H1 (cell line): ENCODE measurements at regions not wholly inside any gene's neighbourhood (a gene's known extent, or its start where the extent isn't known, plus 50 kb on each side); places are given as distances from the start of the nearest gene placed in this dataset.
A peak's percentile ranks its signal among the peaks of the same experiment; 100 is the strongest.

ENCODE experiments used
- CTCF ChIA-PET: fragments of 300-600 bp; sonication (Branson Sonifier 250); formaldehyde crosslinking; loops from one replicate; lab custom pipeline; 2021; ENCODE audit not compliant: partially characterized antibody; lab: Charles Lee
- POLR2A ChIA-PET: fragments of 300-600 bp; sonication (Branson Sonifier 250); formaldehyde crosslinking; loops from one replicate; lab custom pipeline; 2021; ENCODE audit warnings: inconsistent platforms; ENCODE audit not compliant: partially characterized antibody; lab: Charles Lee
- DNase-seq, 2 experiments: peaks; one replicate each; pipeline versions ENCODE4 v3.0.0 to v3.0.0-alpha.2; 2010 to 2022; ENCODE audit warnings: low spot score in 2 of 2, low read depth in 1 of 2, mixed read lengths in 1 of 2
- FAIRE-seq: peaks from 2 replicates; lab custom pipeline; 2011; peaks lifted over from hg19 to GRCh38; lab: Jason Lieb, UNC
- H2AFZ ChIP-seq: 2 replicates; pipeline ENCODE4 v1.8.1; 2012; ENCODE audit warnings: low read length, inconsistent platforms
- H2AK5ac ChIP-seq: 2 replicates; pipeline ENCODE4 v1.6.1; 2013; ENCODE audit warnings: low read depth, low read length
- H2BK120ac ChIP-seq: replicated peaks from 2 replicates; pipeline ENCODE3; 2013; ENCODE audit warnings: low read depth, low read length, inconsistent platforms
- H2BK12ac ChIP-seq: 2 replicates; pipeline ENCODE4 v1.6.1; 2013; ENCODE audit warnings: low read depth, low read length
- H2BK15ac ChIP-seq: 2 replicates; pipeline ENCODE4 v1.6.1; 2013; ENCODE audit warnings: low read length
- H2BK20ac ChIP-seq: 2 replicates; pipeline ENCODE4 v1.6.1; 2013; ENCODE audit warnings: low read length
- H2BK5ac ChIP-seq: 2 replicates; pipeline ENCODE4 v1.6.1; 2013; ENCODE audit warnings: low read depth, low read length
- H3K14ac ChIP-seq: 2 replicates; pipeline ENCODE4 v1.6.1; 2013; ENCODE audit warnings: inconsistent platforms; ENCODE audit not compliant: insufficient read length
- H3K18ac ChIP-seq: 2 replicates; pipeline ENCODE4 v1.6.1; 2013; ENCODE audit warnings: low read length; ENCODE audit errors: extremely low read depth
- H3K23ac ChIP-seq: 2 replicates; pipeline ENCODE4 v1.6.1; 2013; ENCODE audit warnings: inconsistent platforms; ENCODE audit not compliant: insufficient read length
- H3K23me2 ChIP-seq: 2 replicates; pipeline ENCODE4 v1.6.1; 2013; ENCODE audit warnings: low read depth, low read length
- H3K27ac ChIP-seq: 2 replicates; pipeline ENCODE4 v1.6.1; 2011; ENCODE audit warnings: low read depth, low read length, inconsistent platforms
- H3K27me3 ChIP-seq, 4 experiments: replicated peaks in 1 of 4; 1 replicate in 1 of 4; 2 replicates in 3 of 4; pipeline versions ENCODE4 v1.6.1 to v1.8.1; 2011 to 2013; ENCODE audit warnings: low read length in 3 of 4, mild to moderate bottlenecking in 3 of 4, inconsistent platforms in 2 of 4, mixed read lengths in 2 of 4, moderate library complexity in 1 of 4; ENCODE audit not compliant: control insufficient read depth in 3 of 4, insufficient read depth in 3 of 4; ENCODE audit errors: extremely low read depth in 1 of 4
- H3K36me3 ChIP-seq, 4 experiments: 2 replicates each; pipeline versions ENCODE4 v1.6.1 to v1.8.1; 2011 to 2013; ENCODE audit warnings: mild to moderate bottlenecking in 4 of 4, low read length in 3 of 4, moderate library complexity in 2 of 4, control low read depth in 1 of 4, inconsistent platforms in 1 of 4; ENCODE audit not compliant: insufficient read depth in 4 of 4, control insufficient read depth in 2 of 4
- H3K4ac ChIP-seq: replicated peaks from 2 replicates; pipeline ENCODE3; 2013; ENCODE audit warnings: low read length, low read depth, mixed read lengths, inconsistent platforms; ENCODE audit not compliant: insufficient read length
- H3K4me1 ChIP-seq, 4 experiments: replicated peaks in 1 of 4; 1 replicate in 1 of 4; 2 replicates in 3 of 4; pipeline versions ENCODE4 v1.6.1 to v1.8.1; 2011 to 2013; ENCODE audit warnings: low read length in 3 of 4, inconsistent platforms in 2 of 4, mixed read lengths in 1 of 4; ENCODE audit not compliant: insufficient read depth in 4 of 4, control insufficient read depth in 3 of 4
- H3K4me2 ChIP-seq, 2 experiments: 2 replicates each; pipeline versions ENCODE4 v1.6.1 to v1.8.1; 2011 to 2013; ENCODE audit warnings: low read depth in 2 of 2, low read length in 2 of 2, control low read depth in 1 of 2, inconsistent platforms in 1 of 2, mild to moderate bottlenecking in 1 of 2; ENCODE audit not compliant: insufficient read depth in 1 of 2
- H3K4me3 ChIP-seq, 4 experiments: fragments of 200-600, 300-600 bp in 1 of 4; sonication (generic), shearing (Covaris generic), sonication (Bioruptor Twin) in 1 of 4; 2 replicates each; pipeline versions ENCODE4 v1.5.1 to v1.8.1; 2011 to 2016; ENCODE audit warnings: low read length in 4 of 4, low read depth in 3 of 4, control low read depth in 2 of 4, inconsistent platforms in 2 of 4, mild to moderate bottlenecking in 2 of 4, mixed read lengths in 1 of 4, moderate library complexity in 1 of 4; ENCODE audit not compliant: insufficient read depth in 2 of 4; ENCODE audit errors: extremely low read depth in 1 of 4
- H3K56ac ChIP-seq: replicated peaks from 2 replicates; pipeline ENCODE3; 2013; ENCODE audit warnings: low read depth, mild to moderate bottlenecking, mixed read lengths, low read length, inconsistent platforms; ENCODE audit not compliant: insufficient read length
- H3K79me1 ChIP-seq: 2 replicates; pipeline ENCODE4 v1.6.1; 2013; ENCODE audit warnings: low read depth, low read length, control low read depth
- H3K79me2 ChIP-seq, 2 experiments: 2 replicates each; pipeline versions ENCODE4 v1.6.1 to v1.8.1; 2012 to 2013; ENCODE audit warnings: low read length in 2 of 2, mild to moderate bottlenecking in 2 of 2, inconsistent platforms in 1 of 2; ENCODE audit not compliant: insufficient read depth in 2 of 2, control insufficient read depth in 1 of 2
- H3K9ac ChIP-seq, 4 experiments: replicated peaks in 1 of 4; 1 replicate in 1 of 4; 2 replicates in 3 of 4; pipeline versions ENCODE4 v1.6.1 to v1.8.1; 2011 to 2013; ENCODE audit warnings: low read depth in 3 of 4, low read length in 3 of 4, control low read depth in 2 of 4, mild to moderate bottlenecking in 2 of 4, moderate library complexity in 2 of 4, inconsistent platforms in 1 of 4; ENCODE audit errors: extremely low read depth in 1 of 4
- H3K9me3 ChIP-seq, 2 experiments: 2 replicates each; pipeline versions ENCODE4 v1.6.1 to v1.8.1; 2012 to 2013; ENCODE audit warnings: mild to moderate bottlenecking in 2 of 2, moderate library complexity in 2 of 2, control low read depth in 1 of 2, inconsistent platforms in 1 of 2, low read depth in 1 of 2, low read length in 1 of 2, mixed read lengths in 1 of 2; ENCODE audit not compliant: insufficient read depth in 2 of 2
- H4K20me1 ChIP-seq, 2 experiments: replicated peaks in 1 of 2; 2 replicates each; pipeline versions ENCODE3 to v1.8.1; 2011 to 2013; ENCODE audit warnings: inconsistent platforms in 2 of 2, low read length in 2 of 2, mild to moderate bottlenecking in 1 of 2; ENCODE audit not compliant: insufficient read depth in 2 of 2, control insufficient read depth in 1 of 2
- H4K5ac ChIP-seq: 2 replicates; pipeline ENCODE4 v1.6.1; 2013; ENCODE audit warnings: low read length, low read depth, mixed read lengths, inconsistent platforms; ENCODE audit not compliant: insufficient read length
- H4K8ac ChIP-seq: 2 replicates; pipeline ENCODE4 v1.8.0; 2013; ENCODE audit warnings: mild to moderate bottlenecking, moderate library complexity, low read length, inconsistent platforms; ENCODE audit not compliant: insufficient read depth; ENCODE audit errors: extremely low read depth
- H4K91ac ChIP-seq: replicated peaks from 2 replicates; pipeline ENCODE3; 2013; ENCODE audit warnings: low read length, mixed read lengths, inconsistent platforms; ENCODE audit not compliant: insufficient read length
- CBX5 ChIP-seq: fragments of 300-800, 300-1000 bp; sonication (generic); IDR thresholded peaks from 2 replicates; pipeline ENCODE4 v1.7.1; 2016; ENCODE audit warnings: antibody characterized with exemption, low read length, low read depth
- CTBP2 ChIP-seq: IDR thresholded peaks from 2 replicates; pipeline ENCODE4 v1.7.0; 2011; ENCODE audit warnings: borderline replicate concordance, mild to moderate bottlenecking, moderate library complexity, mixed read lengths, low read length; ENCODE audit not compliant: insufficient read depth, insufficient read length
- CTCF ChIP-seq, 3 experiments: IDR thresholded peaks; 1 replicate in 2 of 3; 2 replicates in 1 of 3; pipeline versions ENCODE4 v1.5.1 to v1.6.1; 2011; ENCODE audit warnings: low read length in 3 of 3, mild to moderate bottlenecking in 3 of 3, inconsistent platforms in 2 of 3, low read depth in 1 of 3, moderate library complexity in 1 of 3; ENCODE audit not compliant: insufficient read depth in 1 of 3; ENCODE audit errors: control extremely low read depth in 1 of 3
- EP300 ChIP-seq, 2 experiments: IDR thresholded peaks; 1 replicate in 1 of 2; 2 replicates in 1 of 2; pipeline ENCODE4 v1.6.1; 2011 to 2012; ENCODE audit warnings: low read depth in 2 of 2, low read length in 2 of 2, mild to moderate bottlenecking in 2 of 2, borderline replicate concordance in 1 of 2, inconsistent platforms in 1 of 2, moderate library complexity in 1 of 2
- JUN ChIP-seq: IDR thresholded peaks from 2 replicates; pipeline ENCODE4 v1.6.1; 2011; ENCODE audit warnings: low read depth, mild to moderate bottlenecking, improper control_type of control experiment, low read length
- JUND ChIP-seq: IDR thresholded peaks from 2 replicates; pipeline ENCODE4 v1.6.1; 2011; ENCODE audit warnings: mild to moderate bottlenecking, improper control_type of control experiment, low read length
- NANOG ChIP-seq: IDR thresholded peaks from 2 replicates; pipeline ENCODE4 v1.6.1; 2011; ENCODE audit warnings: low read length, low read depth, mild to moderate bottlenecking, inconsistent platforms; ENCODE audit not compliant: insufficient read depth, poor library complexity, severe bottlenecking
- NRF1 ChIP-seq: IDR thresholded peaks from 2 replicates; pipeline ENCODE4 v1.6.1; 2011; ENCODE audit warnings: mild to moderate bottlenecking, low read depth, low read length, improper control_type of control experiment
- RAD21 ChIP-seq, 2 experiments: IDR thresholded peaks in 1 of 2; conservative IDR thresholded peaks in 1 of 2; 2 replicates each; pipeline ENCODE4 v1.6.1; 2011; ENCODE audit warnings: low read depth in 2 of 2, low read length in 2 of 2, improper control_type of control experiment in 1 of 2, inconsistent platforms in 1 of 2, mild to moderate bottlenecking in 1 of 2, moderate library complexity in 1 of 2
- SIRT6 ChIP-seq: IDR thresholded peaks from one replicate; pipeline ENCODE4 v1.7.1; 2012; ENCODE audit warnings: low read length, inconsistent platforms
- TEAD4 ChIP-seq: IDR thresholded peaks from 2 replicates; pipeline ENCODE4 v1.6.1; 2012; ENCODE audit warnings: low read depth, low read length, inconsistent platforms, mixed read lengths
- WGBS, 2 experiments: shearing (Covaris generic) in 1 of 2; methylation state at CpG; one replicate each; pipeline versions ENCODE4 v1.1.6 to v1.1.7; 2013 to 2015; ENCODE audit warnings: low lambda C conversion rate in 2 of 2, mixed read lengths in 2 of 2, inconsistent platforms in 1 of 2, low coverage in 1 of 2, missing lambda C conversion rate in 1 of 2; ENCODE audit not compliant: insufficient replicate concordance in 2 of 2, insufficient coverage in 1 of 2, insufficient read length in 1 of 2; ENCODE audit errors: extremely low coverage in 1 of 2, missing lambda C conversion rate in 1 of 2; 5-methylcytosine and 5-hydroxymethylcytosine counted together

DNA sequence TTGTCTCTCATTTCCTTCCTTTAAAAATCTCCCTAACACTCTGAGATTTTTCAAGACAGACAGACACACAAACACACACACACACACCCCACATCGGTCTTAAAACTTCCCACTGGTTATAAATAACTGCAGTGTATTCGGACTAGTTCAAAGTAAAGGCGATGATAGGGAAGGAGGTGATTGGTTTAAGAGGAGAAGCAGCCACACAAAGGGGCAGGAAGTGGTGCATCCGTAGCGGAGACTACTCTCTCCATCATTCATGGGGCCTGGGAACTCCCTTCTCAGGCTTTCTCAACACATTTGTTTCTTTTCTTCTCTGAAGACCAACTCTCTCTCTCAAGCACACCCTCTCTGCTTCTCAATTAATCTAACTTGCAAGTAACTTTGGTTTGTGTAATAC is 149.1 kb upstream of the DPP10 start:
- H2BK15ac ChIP-seq: no peak overlapping the region
- no peak overlapping the region for H3K4ac ChIP-seq
- ChIA-PET POLR2A (no interaction called here), CTCF (no interaction called here)
- FAIRE-seq (no peak), DNase-seq (no peak)
- no peak overlapping the region for H2BK120ac ChIP-seq
- no peak overlapping the region for H4K5ac ChIP-seq
- no peak overlapping the region for H2BK5ac ChIP-seq
- no peaks in the 10 kb centered on the region for H3K23me2 ChIP-seq
- H3K18ac ChIP-seq: no peak overlapping the region
- no peak overlapping the region for H2BK12ac ChIP-seq
- 91% methylated on average over 5 of the region's 5 CpGs; no CpG with 5 or more reads in 1 of the 2 experiments for WGBS, 2 experiments
- H3K56ac ChIP-seq: no peak overlapping the region
- H3K4me2 ChIP-seq: no peak overlapping the region
- H3K4me1 ChIP-seq: peaks cover 0 to 10% (median 8%) of the 10 kb centered on the region in 4 experiments; a peak in 6 of 7 replicates
- no peaks in the 10 kb centered on the region for H3K79me2 ChIP-seq
- H3K79me1 ChIP-seq: no peaks in the 10 kb centered on the region
- no peak overlapping the region for H4K8ac ChIP-seq
- no peak overlapping the region for H2BK20ac ChIP-seq
- H4K20me1 ChIP-seq: no peaks in the 10 kb centered on the region
- no peak overlapping the region for H3K9ac ChIP-seq
- H3K27ac ChIP-seq: no peak overlapping the region
- no peak overlapping the region for H4K91ac ChIP-seq
- H3K14ac ChIP-seq: no peak overlapping the region
- no peaks in the 10 kb centered on the region for H3K36me3 ChIP-seq
- H2AK5ac ChIP-seq: no peak overlapping the region
- H3K23ac ChIP-seq: no peak overlapping the region
- H2AFZ ChIP-seq: peak overlapping the region; percentile 85
- H3K27me3 ChIP-seq: no peaks in the 10 kb centered on the region
- H3K4me3 ChIP-seq: no peak overlapping the region
- no peaks in the 10 kb centered on the region for H3K9me3 ChIP-seq
- TF ChIP-seq NANOG: no peak
- TF ChIP-seq TEAD4: no peak
- TF ChIP-seq SIRT6: no peak
- no peak for TF ChIP-seq CTCF (IDR thresholded peaks at IDR 0.05; ENCODE audit: control extremely low read depth in 1 of 3, insufficient read depth in 1 of 3, low read depth in 1 of 3, low read length in 3 of 3)
- TF ChIP-seq EP300 (IDR thresholded peaks at IDR 0.05; ENCODE audit: borderline replicate concordance in 1 of 2, low read depth in 2 of 2, low read length in 2 of 2): no peak
- TF ChIP-seq JUN: no peak
- TF ChIP-seq NRF1: no peak
- TF ChIP-seq CBX5: no peak
- TF ChIP-seq JUND: no peak
- TF ChIP-seq CTBP2: no peak
- no peak for TF ChIP-seq RAD21 (IDR thresholded peaks at IDR 0.05 in 1 of 2, conservative IDR thresholded peaks at IDR 0.05 in 1 of 2; ENCODE audit: low read depth in 2 of 2, low read length in 2 of 2)
